SU-DHL-6 (cell line): ENCODE measurements at regions not wholly inside any gene's neighbourhood (a gene's known extent, or its start where the extent isn't known, plus 50 kb on each side); places are given as distances from the start of the nearest gene placed in this dataset.

Source experiments
- H2AFZ ChIP-seq: fragments of 200-600 bp; sonication (generic); 2 replicates; pipeline ENCODE4 v1.6.1; 2014; ENCODE audit warnings: low read depth, mild to moderate bottlenecking, moderate library complexity, mixed read lengths, antibody characterized with exemption, low read length; ENCODE audit not compliant: severe bottlenecking
- H3F3A ChIP-seq: fragments of 200-600 bp; shearing (Covaris generic); 2 replicates; pipeline ENCODE4 v1.6.0; 2016; ENCODE audit warnings: antibody characterized with exemption, mild to moderate bottlenecking; ENCODE audit not compliant: insufficient read depth
- H3K27ac ChIP-seq: fragments of 200-600 bp; sonication (generic); 2 replicates; pipeline ENCODE4 v1.5.1; 2016; ENCODE audit warnings: low read depth, mild to moderate bottlenecking, low read length, moderate library complexity, mixed read lengths
- H3K27me3 ChIP-seq: fragments of 200-600 bp; sonication (generic), shearing (Covaris generic); 2 replicates; pipeline ENCODE4 v1.6.0; 2014; ENCODE audit warnings: mild to moderate bottlenecking, low read length
- H3K36me3 ChIP-seq: fragments of 200-600 bp; sonication (generic); 2 replicates; pipeline ENCODE4 v1.6.1; 2014; ENCODE audit warnings: mild to moderate bottlenecking, low read length, mixed read lengths
- H3K4me2 ChIP-seq: fragments of 300-600, 200-600 bp; shearing (Covaris generic), sonication (generic); 2 replicates; pipeline ENCODE4 v1.6.0; 2014; ENCODE audit warnings: low read length, low read depth, mild to moderate bottlenecking; ENCODE audit not compliant: poor library complexity, severe bottlenecking
- H3K4me3 ChIP-seq: fragments of 200-600 bp; sonication (generic); 2 replicates; pipeline ENCODE4 v1.5.1; 2014; ENCODE audit warnings: antibody characterized with exemption, low read length, mild to moderate bottlenecking, mixed read lengths; ENCODE audit not compliant: insufficient read depth, poor library complexity, severe bottlenecking
- H3K79me2 ChIP-seq: fragments of 200-600 bp; sonication (generic); 2 replicates; pipeline ENCODE4 v1.6.1; 2014; ENCODE audit warnings: mild to moderate bottlenecking, low read length, moderate library complexity; ENCODE audit not compliant: insufficient read depth
- H3K9ac ChIP-seq: fragments of 200-600 bp; sonication (generic); 2 replicates; pipeline ENCODE4 v1.7.0; 2014; ENCODE audit warnings: mild to moderate bottlenecking, low read length
- H3K9me2 ChIP-seq: fragments of 200-600 bp; sonication (generic); replicated peaks from 2 replicates; pipeline ENCODE4 v1.6.1; 2014; ENCODE audit warnings: low read length; ENCODE audit not compliant: insufficient read depth
- H3K9me3 ChIP-seq: fragments of 200-600 bp; sonication (generic); 2 replicates; pipeline ENCODE4 v1.6.1; 2014; ENCODE audit warnings: low read length, mixed read lengths; ENCODE audit not compliant: insufficient read depth
- H4K20me1 ChIP-seq: fragments of 200-600 bp; sonication (generic); 2 replicates; pipeline ENCODE4 v1.6.1; 2014; ENCODE audit warnings: low read depth, mild to moderate bottlenecking, antibody characterized with exemption, low read length, moderate library complexity, mixed read lengths
- CTCF ChIP-seq: fragments of 200-600 bp; sonication (generic); IDR thresholded peaks from one replicate; pipeline ENCODE4 v1.5.1; 2017; ENCODE audit warnings: antibody characterized with exemption, mild to moderate bottlenecking, low read length, moderate library complexity; ENCODE audit not compliant: insufficient read depth, poor library complexity, severe bottlenecking
- EZH2phosphoT487 ChIP-seq: fragments of 200-600 bp; sonication (generic), shearing (Covaris generic); conservative IDR thresholded peaks from 2 replicates; pipeline ENCODE4 v1.6.1; 2018; ENCODE audit warnings: mild to moderate bottlenecking, antibody characterized with exemption, low read length, moderate library complexity, mixed read lengths

- no peak overlapping the region for H3K4me3 ChIP-seq
- no peaks in the 10 kb centered on the region for H3K27me3 ChIP-seq
- no peaks in the 10 kb centered on the region for H4K20me1 ChIP-seq
- H3K79me2 ChIP-seq, result no peaks in the 10 kb centered on the region
- H3K36me3 ChIP-seq, result no peaks in the 10 kb centered on the region
- H3K4me2 ChIP-seq, result no peak overlapping the region
- H3K9me3 ChIP-seq, result no peaks in the 10 kb centered on the region
- no peak overlapping the region for H2AFZ ChIP-seq
- no peak for TF ChIP-seq EZH2phosphoT487
- no peak for TF ChIP-seq CTCF
- no peak overlapping the region for H3K27ac ChIP-seq
- no peaks in the 10 kb centered on the region for H3K9me2 ChIP-seq
- no peaks in the 10 kb centered on the region for H3F3A ChIP-seq
- H3K9ac ChIP-seq, result no peak overlapping the region
These were observed 134.0 kb downstream of the GXYLT1 start for GRCh38 chr12:42010715-42011114.

GRCh38 chr12:42010257-42010656, 134.4 kb downstream of the GXYLT1 start:
- Histone ChIP-seq H3K36me3 (no peaks in the 10 kb centered on the region), H4K20me1 (no peaks in the 10 kb centered on the region), H3K4me3 (no peak overlapping the region), H3K9me3 (no peaks in the 10 kb centered on the region), H3K9me2 (no peaks in the 10 kb centered on the region), H3K27me3 (no peaks in the 10 kb centered on the region), H3K27ac (no peak overlapping the region), H3K9ac (no peak overlapping the region), H3K79me2 (no peaks in the 10 kb centered on the region), H3F3A (no peaks in the 10 kb centered on the region), H3K4me2 (no peak overlapping the region), H2AFZ (no peak overlapping the region)
- TF ChIP-seq CTCF, result no peak

- TF ChIP-seq EZH2phosphoT487, result no peak
- no peak for TF ChIP-seq CTCF
- H3K27ac ChIP-seq, result no peak overlapping the region
- H4K20me1 ChIP-seq, result no peaks in the 10 kb centered on the region
- no peaks in the 10 kb centered on the region for H3K9me2 ChIP-seq
- H3K4me2 ChIP-seq, result no peak overlapping the region
- H2AFZ ChIP-seq, result no peak overlapping the region
- H3K4me3 ChIP-seq, result no peak overlapping the region
- H3K9ac ChIP-seq, result no peak overlapping the region
- no peaks in the 10 kb centered on the region for H3K9me3 ChIP-seq
- H3K36me3 ChIP-seq, result no peaks in the 10 kb centered on the region
- no peaks in the 10 kb centered on the region for H3F3A ChIP-seq
- H3K27me3 ChIP-seq, result no peaks in the 10 kb centered on the region
- no peaks in the 10 kb centered on the region for H3K79me2 ChIP-seq
These were observed 135.7 kb downstream of the GXYLT1 start for GRCh38 chr12:42008996-42009395.

- no peak for TF ChIP-seq EZH2phosphoT487
- TF ChIP-seq CTCF, result no peak
- H3F3A ChIP-seq, result no peaks in the 10 kb centered on the region
- H3K27ac ChIP-seq, result no peak overlapping the region
- no peaks in the 10 kb centered on the region for H3K79me2 ChIP-seq
- H3K9me2 ChIP-seq, result no peaks in the 10 kb centered on the region
- no peak overlapping the region for H3K9ac ChIP-seq
- no peaks in the 10 kb centered on the region for H4K20me1 ChIP-seq
- no peaks in the 10 kb centered on the region for H3K27me3 ChIP-seq
- no peak overlapping the region for H2AFZ ChIP-seq
- H3K4me2 ChIP-seq, result no peak overlapping the region
- no peak overlapping the region for H3K4me3 ChIP-seq
- H3K9me3 ChIP-seq, result no peaks in the 10 kb centered on the region
- H3K36me3 ChIP-seq, result no peaks in the 10 kb centered on the region
These were observed 141.6 kb downstream of the GXYLT1 start for GRCh38 chr12:42003031-42003430.
